HG02884 (cell line): ENCODE measurements at regions not wholly inside any gene's neighbourhood (a gene's known extent, or its start where the extent isn't known, plus 50 kb on each side); places are given as distances from the start of the nearest gene placed in this dataset.
"Not testable (repeated sequence)": the region's sequence is repeated elsewhere in the genome, so short reads cannot be mapped to it uniquely, and the experiment has no call there.

ENCODE experiments used
- ATAC-seq: cut with Tn5 transposase; IDR thresholded peaks from one replicate; pipeline ENCODE4 v1.9.1; 2021; ENCODE audit warnings: mild to moderate bottlenecking, moderate library complexity; ENCODE audit not compliant: unreplicated experiment

DNA sequence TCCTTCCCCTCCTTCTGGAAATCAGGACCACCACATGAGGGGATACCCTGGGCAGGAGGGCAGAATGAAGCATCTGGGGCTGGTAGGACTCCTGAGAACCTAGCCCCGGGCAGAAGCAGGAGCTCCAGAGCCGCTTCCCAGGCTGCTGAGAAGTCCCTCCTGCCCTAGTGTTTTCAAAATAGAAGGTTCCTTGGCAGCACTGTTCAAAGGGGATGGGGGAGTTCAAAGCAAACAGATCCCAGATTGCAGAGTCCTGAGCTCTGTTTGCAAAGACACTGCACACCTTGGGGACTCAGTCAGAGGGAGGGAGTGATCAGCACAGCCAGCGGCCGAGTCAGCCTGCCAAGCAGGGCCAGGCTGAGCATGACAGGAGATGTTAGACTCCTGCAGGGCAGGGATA is 177.8 kb downstream of the PTPRU start:
- ATAC-seq, result no peak

DNA sequence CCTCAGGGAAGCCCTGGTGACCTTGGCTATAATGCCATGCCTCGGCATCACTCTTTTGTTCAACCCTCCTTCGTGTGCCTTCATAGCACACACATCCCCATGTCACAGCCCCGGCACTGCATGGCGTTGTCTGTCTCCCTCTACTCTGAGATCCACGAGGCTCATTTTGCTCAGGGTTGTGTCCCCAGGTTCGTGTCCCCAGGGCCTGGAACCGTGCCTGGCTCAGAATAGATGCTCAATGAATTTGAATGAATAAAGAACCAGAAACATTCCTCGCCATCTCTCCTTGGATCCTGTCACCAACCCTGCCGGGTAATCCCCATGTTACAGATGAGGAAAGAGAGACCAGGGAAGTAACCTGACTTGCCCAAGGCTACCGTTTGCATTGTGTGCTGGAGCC is 177.3 kb downstream of the PTPRU start:
- ATAC-seq, result no peak

DNA sequence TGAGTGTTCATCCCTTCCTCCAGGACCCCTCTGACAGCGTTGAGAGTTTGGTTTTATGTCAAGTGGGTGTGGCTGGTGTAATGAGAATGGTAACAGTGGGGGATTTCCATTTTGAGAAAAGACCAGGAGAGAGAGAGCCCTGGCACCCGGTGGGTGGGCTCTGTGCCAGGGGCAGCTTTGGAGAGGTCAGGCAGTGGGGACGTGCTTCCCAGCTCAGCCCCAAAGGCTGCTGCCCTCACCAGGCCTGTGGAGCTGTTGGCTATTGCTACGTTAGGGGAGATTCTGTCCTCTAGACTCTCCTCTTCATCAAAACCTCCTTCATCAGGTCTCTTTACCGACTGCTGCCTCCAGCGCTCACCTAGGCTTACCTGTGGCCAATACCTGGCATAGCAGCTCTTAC is 176.3 kb downstream of the PTPRU start:
- no peak for ATAC-seq

DNA sequence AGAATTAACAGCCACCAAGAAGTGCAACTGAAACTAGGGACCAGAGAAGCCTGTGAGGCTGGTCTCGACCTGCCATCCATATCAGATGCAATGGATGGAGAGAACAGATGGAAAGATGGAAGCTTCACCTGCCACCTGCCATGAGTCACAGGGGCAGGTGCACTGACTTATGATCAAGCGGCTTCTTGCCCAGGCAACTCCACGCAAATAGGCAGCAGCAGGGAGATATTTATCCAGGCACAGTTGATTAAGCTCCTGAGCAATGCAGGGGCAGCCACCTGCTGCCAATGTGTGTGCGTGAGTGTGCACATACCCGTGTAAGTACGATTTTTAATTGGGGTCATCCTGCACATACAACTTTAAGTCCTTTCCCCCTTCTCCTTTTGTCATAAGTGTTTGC is 174.2 kb downstream of the PTPRU start:
- no peak for ATAC-seq

DNA sequence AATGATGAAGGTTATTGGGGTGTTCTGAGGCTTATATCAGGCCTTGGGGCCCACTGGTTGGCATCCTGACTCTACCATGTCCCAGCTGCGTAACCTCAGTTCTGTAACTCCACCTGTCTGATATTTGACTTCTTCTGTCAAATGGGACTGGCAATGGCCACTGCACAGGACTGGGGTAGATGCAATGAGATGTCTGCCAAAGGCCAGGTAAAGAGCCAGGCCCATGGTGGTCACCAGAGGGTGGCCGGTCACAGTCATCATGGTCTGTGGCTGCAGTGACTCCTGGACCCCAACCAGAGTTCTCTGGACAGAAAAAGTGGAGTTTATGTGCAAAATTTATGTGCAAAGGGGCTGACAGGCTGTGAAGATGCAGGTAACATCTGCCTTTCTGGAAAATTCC is 173.3 kb downstream of the PTPRU start:
- ATAC-seq, result no peak

DNA sequence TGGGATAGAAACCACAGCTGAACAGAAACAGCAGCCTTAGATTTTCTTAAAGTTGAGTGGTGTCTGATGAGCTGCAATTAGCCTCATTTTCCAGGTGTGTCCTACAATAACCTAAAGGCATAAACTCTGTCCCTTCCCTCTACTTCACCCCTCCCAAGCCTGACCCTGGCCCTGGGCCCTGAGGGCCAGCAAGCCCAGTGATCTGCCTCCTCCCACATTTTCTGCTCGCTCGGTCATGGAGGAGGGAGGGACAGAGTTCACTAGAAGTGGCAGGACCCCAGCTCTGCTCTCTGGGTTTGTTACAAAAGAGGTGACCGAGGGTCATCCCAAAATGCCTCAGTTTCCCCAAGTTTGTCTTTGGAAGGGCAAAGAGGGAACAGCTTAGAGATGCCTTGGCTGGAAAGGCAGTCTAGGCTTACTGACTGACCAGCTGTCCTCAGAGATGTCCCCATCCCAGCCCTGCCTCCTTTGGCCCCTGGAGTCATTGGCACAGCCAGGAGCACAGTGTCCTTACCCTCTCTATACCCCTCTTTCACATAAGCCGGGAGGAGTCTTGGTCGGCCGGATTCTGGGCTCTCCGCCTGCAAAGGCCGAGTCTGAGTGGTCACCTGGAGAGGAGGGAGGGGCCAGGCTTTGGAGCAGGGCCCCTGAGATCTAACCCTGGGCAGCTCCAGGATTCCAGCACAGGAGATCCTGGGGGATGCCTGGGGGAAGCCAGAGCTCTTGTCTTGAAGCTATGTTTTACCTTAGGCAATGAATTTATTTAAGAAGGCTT is 172.7 kb downstream of the PTPRU start:
- no peak for ATAC-seq

DNA sequence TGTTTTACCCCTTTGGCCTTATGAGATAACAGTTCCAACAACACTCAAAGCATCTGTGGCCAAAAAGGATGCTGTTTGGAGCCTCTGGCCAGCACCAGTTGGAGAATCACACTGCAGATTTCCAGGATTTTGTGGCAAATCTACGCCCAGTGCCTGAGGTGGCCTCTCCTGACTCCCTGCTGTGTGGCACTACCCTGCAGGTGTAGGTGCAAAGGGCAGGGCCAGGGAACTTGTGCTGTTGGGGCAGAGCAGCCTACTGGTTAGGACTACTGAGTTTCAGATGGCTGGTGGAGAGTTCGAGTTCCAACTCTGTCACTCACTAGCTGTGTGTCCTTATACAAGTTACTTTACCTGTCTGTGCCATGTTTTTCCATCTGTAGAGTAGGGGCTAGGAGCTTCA is 170.5 kb downstream of the PTPRU start:
- ATAC-seq, result no peak

DNA sequence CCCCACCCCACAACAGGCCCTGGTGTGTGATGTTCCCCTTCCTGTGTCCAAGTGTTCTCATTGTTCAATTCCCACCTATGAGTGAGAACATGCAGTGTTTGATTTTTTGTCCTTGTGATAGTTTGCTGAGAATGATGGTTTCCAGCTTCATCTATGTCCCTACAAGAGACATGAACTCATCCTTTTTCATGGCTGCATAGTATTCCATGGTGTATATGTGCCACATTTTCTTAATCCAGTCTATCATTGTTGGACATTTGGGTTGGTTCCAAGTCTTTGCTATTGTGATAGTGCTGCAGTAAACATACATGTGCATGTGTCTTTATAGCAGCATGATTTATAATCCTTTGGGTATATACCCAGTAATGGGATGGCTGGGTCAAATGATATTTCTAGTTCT is 163.9 kb downstream of the PTPRU start:
- not testable (repeated sequence) for ATAC-seq

DNA sequence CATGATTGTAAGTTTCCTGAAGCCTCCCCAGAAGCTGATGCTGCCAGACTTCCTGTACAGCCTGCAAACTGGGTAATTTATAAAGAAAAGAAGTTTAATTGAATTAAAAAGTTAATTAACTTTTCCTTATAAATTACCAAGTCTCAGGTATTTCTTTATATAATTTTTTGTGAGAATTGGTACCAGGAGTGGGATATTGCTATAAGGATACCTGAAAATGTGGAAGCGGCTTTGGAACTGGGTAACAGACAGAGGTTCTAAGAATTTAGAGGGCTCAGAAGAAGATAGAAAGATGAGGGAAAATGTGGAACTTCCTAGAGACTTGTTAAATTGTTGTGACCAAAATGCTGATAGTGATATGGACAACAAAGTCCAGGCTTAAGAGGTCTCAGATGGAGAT is 163.1 kb downstream of the PTPRU start:
- no peak for ATAC-seq

DNA sequence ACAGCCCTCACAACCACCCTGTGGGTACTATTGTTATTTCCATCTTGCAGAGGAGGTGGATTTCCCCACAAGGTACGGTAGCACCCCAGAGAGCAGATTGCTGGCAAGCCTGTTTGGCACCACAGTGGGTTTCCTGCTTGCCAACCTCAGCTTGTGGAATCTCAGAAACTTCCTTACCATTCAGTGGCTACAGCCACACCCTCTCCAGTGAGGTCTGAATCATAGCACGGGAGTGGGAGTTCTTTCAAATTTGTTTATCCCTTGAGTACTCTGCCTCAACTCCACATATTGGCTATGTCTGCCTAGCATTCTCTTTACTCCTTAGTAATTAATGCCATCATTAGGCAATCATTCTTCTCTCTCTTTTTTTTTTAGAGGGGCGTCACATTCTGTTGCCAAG is 162.1 kb downstream of the PTPRU start:
- no peak for ATAC-seq

DNA sequence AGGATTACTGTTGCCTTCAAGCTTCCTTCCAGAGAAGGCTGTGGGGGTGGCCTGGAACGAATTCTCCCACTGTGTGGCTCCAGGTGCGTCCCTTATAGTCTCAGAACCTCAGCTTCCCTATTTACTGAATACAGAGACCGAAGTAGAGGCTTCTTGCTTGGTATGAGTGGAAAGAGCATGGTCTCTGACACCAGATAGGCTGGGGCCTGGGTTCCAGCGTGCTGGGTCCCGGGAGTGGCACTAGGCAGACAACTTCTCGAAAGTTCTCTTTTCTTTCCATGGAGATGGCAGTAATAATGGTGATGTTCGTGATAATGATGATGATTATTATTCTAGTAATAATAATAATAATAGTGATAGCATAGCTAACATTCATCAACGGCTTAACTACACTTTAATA is 161.7 kb downstream of the PTPRU start:
- ATAC-seq, result no peak

DNA sequence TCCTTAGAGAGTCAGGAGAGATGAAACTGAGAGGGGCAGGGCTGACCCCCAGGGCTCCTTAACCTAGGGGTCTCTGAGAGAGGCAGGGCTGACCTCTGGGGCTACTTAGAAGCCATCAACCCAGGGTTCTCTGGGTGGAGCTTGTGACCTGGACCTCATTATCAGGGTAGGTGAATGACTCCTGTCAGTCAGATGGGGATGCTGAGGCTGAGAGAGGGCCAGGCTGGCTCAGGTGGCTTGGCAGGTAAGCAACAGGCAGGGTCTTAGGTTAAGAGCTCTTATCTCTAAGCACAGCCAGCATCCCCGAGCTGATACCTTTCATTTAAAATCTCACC is 160.9 kb downstream of the PTPRU start:
- no peak for ATAC-seq

DNA sequence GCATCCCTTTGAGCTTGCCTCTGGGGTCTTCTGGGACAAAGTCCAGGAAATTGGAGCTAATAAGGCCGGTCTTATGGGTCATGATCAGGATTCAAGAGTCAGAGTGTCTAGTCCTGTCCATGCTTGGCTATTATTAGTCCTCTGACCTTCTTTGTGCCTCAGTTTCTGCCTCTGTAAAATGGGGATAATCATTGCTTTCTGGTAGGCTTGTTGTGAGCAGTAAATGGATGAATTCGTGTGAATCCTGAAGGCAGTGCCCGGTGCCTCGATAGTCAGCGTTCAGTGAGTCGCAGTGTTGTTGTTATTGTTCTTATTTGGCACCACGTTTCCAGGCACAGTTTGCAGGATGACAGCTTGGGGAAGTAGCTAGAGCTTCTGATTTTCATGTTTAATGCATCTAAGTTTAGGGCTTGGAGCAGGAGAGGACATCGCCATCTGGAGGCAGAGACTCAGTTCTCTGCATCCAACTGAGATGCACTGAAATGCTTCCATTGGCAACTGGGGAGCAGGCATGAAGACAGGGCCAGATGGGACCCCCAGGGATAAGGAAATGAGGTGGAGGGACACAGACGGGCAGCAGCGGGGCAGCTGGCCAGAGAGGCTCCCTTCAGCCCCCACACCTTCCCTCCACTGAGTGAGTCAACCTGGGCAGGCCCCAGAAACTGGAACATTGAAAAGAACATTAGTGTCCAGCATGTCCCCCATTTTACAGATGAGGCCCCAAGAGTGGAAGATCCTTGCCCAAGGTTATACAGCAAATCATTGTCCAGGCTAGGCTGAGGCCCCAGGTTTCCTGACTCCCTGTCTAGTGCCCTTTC is 160.3 kb downstream of the PTPRU start:
- no peak for ATAC-seq

DNA sequence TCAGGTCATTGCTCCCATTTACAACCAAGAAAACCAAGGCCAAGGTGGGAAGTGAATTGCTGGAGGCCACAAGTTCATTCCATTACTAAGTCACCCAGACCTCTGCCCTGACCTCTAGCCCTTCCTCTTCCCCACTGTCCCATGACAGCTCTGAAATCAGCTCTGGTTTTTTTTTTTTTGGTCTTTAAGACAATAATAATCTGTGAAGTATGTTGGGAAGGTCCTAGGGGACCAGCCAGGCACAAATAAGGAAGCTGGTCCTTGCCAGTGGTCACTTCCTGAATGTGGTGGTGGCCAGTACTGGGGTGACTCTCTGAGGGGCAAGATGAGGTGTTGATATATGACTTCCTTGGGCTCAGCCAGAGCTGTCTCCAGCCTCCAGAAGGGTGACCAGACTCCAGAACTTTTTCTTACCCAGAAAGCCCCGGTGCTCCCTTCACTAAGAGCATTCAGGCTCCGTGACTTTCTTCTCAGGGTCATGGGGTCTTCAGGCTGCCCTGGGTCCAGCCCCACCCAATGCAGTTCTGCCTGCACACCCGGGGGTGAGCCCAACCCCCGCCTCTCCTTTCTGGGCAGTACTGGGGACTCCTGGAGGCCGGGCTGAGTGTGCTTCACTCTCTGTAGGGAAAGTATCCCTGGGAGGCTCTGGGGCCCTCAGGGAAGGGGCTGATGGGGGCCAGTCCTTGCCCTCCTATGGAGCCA is 159.6 kb downstream of the PTPRU start:
- ATAC-seq, result no peak

DNA sequence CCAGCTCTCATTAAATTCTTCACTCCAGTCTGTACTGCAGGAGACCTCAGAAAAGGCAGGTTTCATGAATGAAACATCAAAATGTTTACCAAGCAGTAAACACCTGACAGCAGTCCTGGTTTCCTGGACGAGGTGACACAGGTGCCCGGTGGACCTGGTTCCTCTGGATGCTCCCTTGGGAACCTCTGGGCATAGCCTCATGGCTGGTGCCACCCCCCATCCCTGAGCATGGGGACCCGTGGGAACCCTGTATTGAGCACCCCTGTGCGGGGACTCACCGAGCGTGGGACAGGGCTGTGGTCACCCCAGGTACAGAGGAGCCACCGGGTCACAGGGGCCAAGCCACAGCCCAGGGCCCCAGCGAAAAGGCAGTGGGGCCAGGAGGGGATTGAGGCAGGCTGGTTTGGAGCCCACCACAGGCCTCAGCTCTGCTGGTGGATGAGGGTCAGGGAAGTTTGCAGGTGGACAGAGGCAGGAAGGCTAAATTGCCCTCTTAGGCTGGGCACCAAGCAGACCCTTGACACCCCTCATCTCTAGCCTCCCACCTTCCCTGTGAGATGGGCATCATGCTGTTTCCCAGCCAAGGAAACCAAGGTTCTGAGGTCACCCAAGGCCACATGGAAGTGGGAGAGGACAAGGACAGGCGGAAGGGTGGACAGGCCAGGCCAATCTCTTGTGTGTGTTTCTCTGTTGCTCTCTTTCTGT is 158.4 kb downstream of the PTPRU start:
- ATAC-seq, result no peak

DNA sequence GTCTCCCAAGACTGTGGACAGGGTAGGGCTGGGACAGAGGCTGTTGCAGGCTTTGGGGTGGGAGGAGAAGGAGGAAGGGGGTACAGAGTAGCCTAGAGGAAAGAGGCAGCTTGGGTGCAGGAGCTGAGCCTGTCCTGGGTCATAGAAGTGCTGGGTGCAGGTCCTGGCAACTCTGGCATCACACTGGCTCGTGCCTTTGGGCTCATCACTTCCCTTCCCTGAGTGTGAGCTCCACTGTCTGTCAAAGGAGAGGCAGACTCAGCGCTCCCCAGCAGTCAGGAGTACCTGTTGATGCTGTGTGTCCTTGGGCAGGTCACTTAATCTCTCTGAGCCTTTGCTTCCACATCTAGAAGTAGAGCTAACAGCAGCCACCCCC is 157.1 kb downstream of the PTPRU start:
- ATAC-seq, result no peak

DNA sequence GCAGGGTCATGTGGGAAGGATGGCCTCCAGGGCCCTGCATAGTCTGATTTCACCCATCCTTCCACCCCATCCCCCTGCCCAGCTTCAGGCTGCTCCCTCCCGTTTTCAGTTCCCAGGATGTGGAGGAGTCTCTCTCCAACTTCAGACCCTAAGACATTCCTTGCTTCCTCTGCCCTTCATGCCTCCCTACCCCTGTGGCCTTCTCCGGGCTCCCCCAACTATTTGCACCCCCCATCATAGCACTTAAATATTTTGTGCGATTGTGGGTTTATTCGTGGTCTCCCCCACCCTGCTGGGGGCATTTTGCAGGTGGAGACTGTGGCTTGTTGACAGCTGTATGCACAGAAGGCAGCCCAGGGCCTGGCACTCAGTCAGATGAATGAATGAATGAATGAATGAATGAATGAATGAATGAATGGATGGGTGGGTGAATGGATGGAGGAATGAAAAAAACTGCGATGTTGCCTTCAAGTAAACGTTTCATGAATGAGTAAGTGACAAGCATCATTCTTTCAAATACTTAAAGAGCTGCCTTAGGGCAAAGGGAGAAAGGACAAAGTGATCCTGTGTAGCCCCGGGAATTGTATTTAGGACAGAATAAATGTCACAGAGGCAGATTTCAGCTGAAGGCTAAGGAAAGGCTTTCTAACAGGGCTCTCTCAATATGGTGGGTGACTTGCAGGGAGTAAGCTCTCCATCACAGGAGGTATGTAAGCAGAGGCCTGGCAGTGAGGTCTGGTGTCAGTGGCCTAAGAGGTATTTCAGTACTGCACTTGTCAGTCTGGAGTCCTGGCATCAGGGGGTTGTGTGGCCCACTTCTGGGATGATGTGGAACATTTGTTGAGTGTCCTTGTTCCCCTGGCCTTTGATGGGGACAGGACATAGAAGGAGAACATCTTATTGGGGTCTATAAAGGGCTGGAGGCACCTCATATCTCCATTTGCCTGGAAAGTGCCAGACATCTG is 156.4 kb downstream of the PTPRU start:
- ATAC-seq, result no peak

DNA sequence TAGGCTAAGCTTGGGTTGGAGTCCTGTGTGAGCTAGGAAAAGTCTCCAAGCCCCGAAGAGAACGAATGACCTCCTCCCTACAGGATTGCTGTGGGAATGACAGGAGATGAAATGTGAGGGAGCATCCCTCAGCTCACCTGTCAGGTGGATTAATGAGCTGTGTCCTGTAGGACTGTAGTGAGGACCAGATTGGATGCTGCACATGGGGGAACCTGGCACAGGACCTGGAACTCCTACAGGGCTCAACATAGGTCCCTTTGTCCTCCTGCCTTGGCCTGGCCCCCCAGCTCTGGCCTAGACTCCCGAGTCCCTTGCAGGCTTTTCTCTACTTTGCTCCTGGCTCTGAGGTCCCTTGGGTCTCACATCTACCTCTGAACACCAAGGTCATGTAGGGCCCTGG is 155.7 kb downstream of the PTPRU start:
- ATAC-seq, result no peak

DNA sequence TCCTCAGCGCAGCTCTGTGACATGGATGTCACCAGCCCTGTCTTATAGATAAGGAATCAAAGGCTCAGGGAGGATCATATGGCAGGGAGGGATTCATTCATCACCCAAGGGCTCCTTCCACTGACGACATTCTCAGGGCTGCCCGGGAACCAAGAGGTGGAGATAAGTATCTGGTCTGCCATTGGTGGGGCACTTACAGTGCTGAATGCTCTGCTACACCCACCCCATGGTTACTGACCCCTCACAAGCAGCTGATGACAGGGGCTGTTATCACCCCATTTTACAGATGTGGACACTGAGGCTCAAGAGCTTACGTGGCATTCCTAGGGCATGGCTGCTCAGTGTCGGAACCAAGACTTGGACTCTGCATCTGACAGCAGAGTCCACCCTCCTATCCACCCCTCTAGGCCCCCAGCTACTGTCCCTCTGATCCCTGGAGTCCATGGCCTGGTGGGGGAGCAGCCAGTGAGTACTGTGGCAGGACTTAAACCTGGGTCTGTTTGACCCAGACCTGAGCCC is 155.1 kb downstream of the PTPRU start:
- ATAC-seq, result no peak
